GM18517 (cell line): ENCODE measurements at regions not wholly inside any gene's neighbourhood (a gene's known extent, or its start where the extent isn't known, plus 50 kb on each side); places are given as distances from the start of the nearest gene placed in this dataset.
"Not testable (repeated sequence)": the region's sequence is repeated elsewhere in the genome, so short reads cannot be mapped to it uniquely, and the experiment has no call there.

ENCODE experiments used
- ATAC-seq: cut with Tn5 transposase; IDR thresholded peaks from one replicate; pipeline ENCODE4 v1.9.1; 2021; ENCODE audit warnings: mild to moderate bottlenecking, moderate library complexity; ENCODE audit not compliant: unreplicated experiment

- ATAC-seq: no peak
These were observed 942.2 kb downstream of the CNTNAP5 start for GRCh38 chr2:124967325-124967724.

GRCh38 chr2:124970030-124970429 is 944.9 kb downstream of the CNTNAP5 start:
- no peak for ATAC-seq

- no peak for ATAC-seq
These were observed 948.3 kb downstream of the CNTNAP5 start for GRCh38 chr2:124973396-124973795.

GRCh38 chr2:124975224-124975623 is 950.1 kb downstream of the CNTNAP5 start:
- no peak for ATAC-seq

DNA sequence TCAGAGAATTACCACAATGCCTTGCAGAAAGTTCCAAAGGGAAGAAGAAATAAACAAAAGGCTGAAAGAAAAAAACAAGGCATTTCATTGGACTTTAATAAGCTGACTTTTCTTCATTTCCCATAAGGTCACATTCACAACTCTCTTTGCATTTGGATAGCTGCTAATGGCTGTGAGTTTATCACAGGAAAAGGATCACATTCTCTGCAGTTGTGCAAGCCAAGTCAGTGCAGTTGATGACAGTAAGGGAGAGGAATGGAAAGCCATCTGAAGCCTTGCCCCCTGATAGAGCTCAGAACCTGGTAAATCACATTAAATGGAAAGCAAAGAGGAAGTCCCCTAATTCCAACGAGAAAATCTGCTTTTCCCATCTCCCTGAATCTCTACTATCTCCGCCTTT is 950.6 kb downstream of the CNTNAP5 start:
- ATAC-seq: no peak

- no peak for ATAC-seq
These were observed 953.5 kb downstream of the CNTNAP5 start for GRCh38 chr2:124978597-124978996.

GRCh38 chr2:124983595-124983994 is 958.5 kb downstream of the CNTNAP5 start:
- ATAC-seq: no peak

GRCh38 chr2:124985270-124985669 is 960.2 kb downstream of the CNTNAP5 start:
- ATAC-seq: no peak

GRCh38 chr2:124986136-124986535 is 961.0 kb downstream of the CNTNAP5 start:
- ATAC-seq: no peak

DNA sequence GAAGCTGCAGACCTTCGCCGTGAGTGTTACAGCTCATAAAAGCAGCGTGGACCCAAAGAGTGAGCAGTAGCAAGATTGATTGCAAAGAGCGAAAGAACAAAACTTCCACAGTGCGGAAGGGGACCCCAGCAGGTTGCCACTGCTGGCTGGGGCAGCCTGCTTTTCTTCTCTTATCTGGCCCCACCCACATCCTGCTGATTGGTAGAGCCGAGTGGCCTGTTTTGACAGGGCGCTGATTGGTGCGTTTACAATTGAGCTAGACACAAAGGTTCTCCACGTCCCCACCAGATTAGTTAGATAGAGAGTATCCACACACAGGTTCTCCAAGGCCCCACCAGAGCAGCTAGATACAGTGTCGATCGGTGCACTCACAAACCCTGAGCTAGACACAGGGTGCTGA is 961.8 kb downstream of the CNTNAP5 start:
- not testable (repeated sequence) for ATAC-seq

DNA sequence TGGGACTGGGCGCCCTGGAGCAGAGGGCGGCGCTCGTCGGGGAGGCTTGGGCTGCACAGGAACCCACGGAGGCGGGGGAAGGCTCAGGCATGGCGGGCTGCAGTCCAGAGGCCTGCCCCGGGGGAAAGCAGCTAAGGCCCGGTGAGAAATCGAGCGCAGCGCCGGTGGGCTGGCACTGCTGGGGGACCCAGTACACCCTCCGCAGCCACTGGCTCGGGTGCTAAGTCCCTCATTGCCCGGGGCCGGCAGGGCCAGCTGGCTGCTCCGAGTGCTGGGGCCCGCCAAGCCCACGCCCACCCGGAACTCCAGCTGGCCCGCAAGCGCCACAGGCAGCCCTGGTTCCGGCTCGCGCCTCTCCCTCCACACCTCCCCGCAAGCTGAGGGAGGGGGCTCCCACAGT is 962.3 kb downstream of the CNTNAP5 start:
- not testable (repeated sequence) for ATAC-seq

DNA sequence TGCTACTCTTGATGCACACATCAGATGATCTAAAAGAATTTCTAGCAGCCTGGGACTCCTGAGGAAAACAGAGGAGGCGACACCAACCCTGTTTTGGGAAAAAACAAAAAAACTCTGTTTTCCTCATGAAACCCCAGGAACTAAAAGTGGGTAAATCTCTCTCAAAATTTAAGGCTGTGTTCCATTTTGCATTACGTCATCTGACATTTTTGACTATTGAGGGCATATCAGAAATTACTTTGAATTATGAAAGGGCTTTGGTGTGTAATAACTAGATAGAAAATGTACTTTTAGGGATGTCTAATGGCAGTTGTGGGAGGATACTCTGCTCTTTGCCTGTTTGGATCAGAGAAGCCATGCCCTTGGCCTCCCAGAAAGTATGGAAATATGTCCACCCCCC is 963.0 kb downstream of the CNTNAP5 start:
- no peak for ATAC-seq

DNA sequence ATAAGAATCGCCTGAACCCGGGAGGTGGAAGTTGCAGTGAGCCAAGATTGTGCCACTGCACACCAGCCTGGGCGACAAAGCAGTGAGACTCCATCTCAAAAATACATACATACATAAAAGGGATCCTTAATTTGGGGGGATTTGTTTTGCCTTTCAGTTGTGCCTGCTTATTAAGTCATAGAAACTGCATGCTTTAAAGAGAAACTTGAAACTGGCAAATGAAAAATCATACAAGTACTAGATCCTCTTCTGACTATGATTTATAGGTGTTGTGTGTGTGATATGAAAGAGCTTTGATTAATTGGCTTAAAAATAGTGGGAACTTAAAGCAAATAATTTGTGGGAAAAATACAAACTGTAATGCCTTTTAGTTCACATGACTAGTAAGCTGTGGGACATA is 963.7 kb downstream of the CNTNAP5 start:
- no peak for ATAC-seq

- ATAC-seq: no peak
These were observed 968.7 kb downstream of the CNTNAP5 start for GRCh38 chr2:124993809-124994208.

GRCh38 chr2:124995185-124995912 is 970.3 kb downstream of the CNTNAP5 start:
- ATAC-seq: no peak

DNA sequence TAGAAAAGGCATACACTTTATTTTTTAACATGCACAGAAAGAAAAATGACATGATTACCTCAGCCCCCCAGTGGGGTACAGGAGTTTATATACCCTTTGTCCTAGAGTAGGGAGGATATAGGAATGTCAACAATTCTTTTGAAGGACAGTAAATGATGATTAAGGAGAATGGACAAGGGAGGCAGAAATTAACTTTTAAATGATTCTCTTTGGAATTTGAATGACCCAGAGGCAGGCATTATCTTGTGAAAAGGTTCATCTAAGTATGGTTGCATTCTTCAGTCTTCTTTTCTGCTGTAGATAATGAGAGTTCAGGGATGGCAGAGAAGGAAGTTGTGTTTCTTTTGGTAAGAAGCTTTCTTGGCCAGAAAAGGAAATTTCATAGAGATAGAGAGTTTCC is 971.3 kb downstream of the CNTNAP5 start:
- no peak for ATAC-seq

DNA sequence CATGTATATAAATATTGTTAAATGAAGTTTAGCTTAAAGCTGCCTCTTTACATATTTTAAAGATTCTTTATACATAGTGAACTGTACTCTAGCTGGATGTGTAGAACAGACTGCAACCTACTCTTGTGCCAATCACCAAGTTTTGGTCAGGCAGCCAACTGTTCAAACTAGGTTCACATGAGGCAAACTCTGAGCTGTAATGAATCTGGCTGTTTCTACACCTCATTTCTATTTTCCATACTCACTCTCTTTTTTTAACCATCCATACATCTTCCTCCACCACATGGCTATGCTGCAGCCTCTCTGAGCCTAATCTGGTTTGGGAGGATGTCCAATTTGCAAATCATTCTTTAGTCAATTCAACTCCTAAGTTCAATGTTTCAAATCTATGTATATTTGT is 974.8 kb downstream of the CNTNAP5 start:
- no peak for ATAC-seq

- ATAC-seq: no peak
These were observed 979.2 kb downstream of the CNTNAP5 start for GRCh38 chr2:125004106-125004800.

DNA sequence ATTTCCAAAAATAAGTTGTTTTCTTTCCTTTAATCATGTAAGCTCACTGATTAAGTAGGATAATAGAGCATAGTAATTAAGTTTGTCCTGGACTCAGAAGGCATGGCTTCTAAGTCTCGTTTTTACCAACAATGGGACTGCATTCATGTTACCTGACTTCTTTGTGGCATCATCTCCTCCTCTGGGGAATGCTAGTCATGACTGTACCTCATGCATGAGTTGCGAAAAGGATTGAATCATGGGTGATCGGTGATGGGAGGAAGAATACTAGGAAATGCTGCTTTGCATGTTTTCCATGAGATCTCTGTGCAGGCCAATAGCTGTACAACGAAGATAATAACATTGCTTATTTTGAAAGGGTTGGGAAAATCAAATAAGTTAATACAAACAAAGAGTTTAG is 981.6 kb downstream of the CNTNAP5 start:
- ATAC-seq: no peak

GRCh38 chr2:125028721-125029120 is 1003.6 kb downstream of the CNTNAP5 start:
- ATAC-seq: not testable (repeated sequence)

DNA sequence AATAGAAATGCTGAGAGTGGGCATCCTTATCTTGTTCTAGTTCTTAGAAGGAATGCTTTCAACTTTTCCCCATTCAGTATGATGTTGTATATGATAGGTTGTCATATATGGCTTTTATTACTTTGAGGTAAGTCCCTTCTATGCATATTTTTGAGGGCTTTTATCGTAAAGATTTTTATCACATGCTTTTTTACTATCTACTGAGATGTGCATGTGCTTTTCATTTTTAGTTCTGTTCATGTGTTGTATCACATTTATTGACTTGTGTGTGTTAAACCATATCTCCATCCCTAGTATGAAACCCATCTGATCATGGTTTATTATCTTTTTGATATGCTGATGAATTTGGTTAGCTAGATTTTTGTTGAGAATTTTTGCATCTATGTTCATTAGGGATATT is 1008.8 kb downstream of the CNTNAP5 start:
- no peak for ATAC-seq

GRCh38 chr2:125037135-125037653 is 1012.1 kb downstream of the CNTNAP5 start:
- no peak for ATAC-seq
